K562 (cell line): ENCODE measurements at regions not wholly inside any gene's neighbourhood (a gene's known extent, or its start where the extent isn't known, plus 50 kb on each side); places are given as distances from the start of the nearest gene placed in this dataset.

Source experiments
- ATAC-seq: fragments of 200-7000 bp; cut with Tn5 transposase; 3 replicates; pipeline ENCODE4 v1.9.1; 2020; ENCODE audit warnings: moderate library complexity
- BruUV-seq: library from RNA; stranded (reverse); fragments of 400-500 nt; replicated peaks from 2 replicates; lab custom pipeline; 2021; lab: Mats Ljungman, UMichigan
- CTCF ChIA-PET: fragments of 300-600 bp; formaldehyde crosslinking; extraction: SDS; loops from one replicate; lab custom pipeline; 2021; ENCODE audit warnings: low intra/inter-chr PET ratio; lab: Yijun Ruan, JAX
- POLR2A ChIA-PET: fragments of 300-600, 350-650 bp; sonication (Branson Sonifier 250); formaldehyde crosslinking; extraction: SDS; loops from one replicate; lab custom pipeline; 2021; ENCODE audit warnings: antibody characterized with exemption, inconsistent platforms; lab: Yijun Ruan, JAX
- DNase-seq, 4 experiments: peaks; one replicate each; pipeline versions ENCODE4 v3.0.0 to v3.0.0-alpha.2; 2011 to 2018; ENCODE audit warnings: low spot score in 3 of 4, mixed read lengths in 3 of 4; ENCODE audit errors: extremely low read depth in 1 of 4
- FAIRE-seq: peaks from 2 replicates; lab custom pipeline; 2011; peaks lifted over from hg19 to GRCh38; lab: Jason Lieb, UNC
- H2AFZ ChIP-seq: 2 replicates; pipeline ENCODE4 v1.6.0; 2011; ENCODE audit warnings: low read depth, low read length, control low read depth, inconsistent platforms
- H3K27ac ChIP-seq: fragments of 200-600 bp; 3 replicates; pipeline ENCODE4 v1.8.0; 2011; ENCODE audit warnings: low read depth, mild to moderate bottlenecking, control low read depth, inconsistent platforms, low read length, moderate library complexity, mixed read lengths; ENCODE audit errors: extremely low read depth
- H3K27me3 ChIP-seq, 2 experiments: fragments of 300-600 bp in 1 of 2; 2 replicates in 1 of 2; 3 replicates in 1 of 2; pipeline versions ENCODE4 v1.6.0 to v1.8.0; 2011; ENCODE audit warnings: inconsistent platforms in 2 of 2, low read length in 2 of 2, mild to moderate bottlenecking in 1 of 2, mixed read lengths in 1 of 2, moderate library complexity in 1 of 2; ENCODE audit not compliant: control insufficient read depth in 2 of 2, insufficient read depth in 2 of 2
- H3K36me3 ChIP-seq: fragments of 300-600 bp; 3 replicates; pipeline ENCODE4 v1.8.0; 2011; ENCODE audit warnings: mild to moderate bottlenecking, low read length, inconsistent platforms; ENCODE audit not compliant: control insufficient read depth, insufficient read depth
- H3K4me1 ChIP-seq, 2 experiments: fragments of 200-600 bp in 1 of 2; replicated peaks in 1 of 2; 2 replicates in 1 of 2; 3 replicates in 1 of 2; pipeline versions ENCODE4 v1.5.1 to v1.8.0; 2011; ENCODE audit warnings: inconsistent platforms in 2 of 2, low read length in 2 of 2, mild to moderate bottlenecking in 1 of 2, mixed read lengths in 1 of 2, moderate library complexity in 1 of 2; ENCODE audit not compliant: control insufficient read depth in 2 of 2, insufficient read depth in 2 of 2
- H3K4me2 ChIP-seq: 2 replicates; pipeline ENCODE4 v1.6.1; 2011; ENCODE audit warnings: low read length, control low read depth, inconsistent platforms, mixed read lengths; ENCODE audit not compliant: insufficient read depth
- H3K4me3 ChIP-seq: fragments of 200-600 bp; sonication (generic), shearing (Covaris generic); 2 replicates; pipeline ENCODE4 v1.5.1; 2016; ENCODE audit warnings: control low read depth, inconsistent platforms
- H3K79me2 ChIP-seq: fragments of 200-600 bp; 3 replicates; pipeline ENCODE4 v1.8.0; 2011; ENCODE audit warnings: low read length, inconsistent platforms; ENCODE audit not compliant: control insufficient read depth, insufficient read depth
- H3K9ac ChIP-seq, 2 experiments: 2 replicates each; pipeline versions ENCODE4 v1.6.0 to v1.6.1; 2011; ENCODE audit warnings: low read depth in 2 of 2, low read length in 2 of 2, control low read depth in 1 of 2, inconsistent platforms in 1 of 2, mild to moderate bottlenecking in 1 of 2, mixed read lengths in 1 of 2; ENCODE audit not compliant: insufficient read depth in 1 of 2
- H3K9me1 ChIP-seq: one replicate; pipeline ENCODE4 v1.6.0; 2011; ENCODE audit warnings: inconsistent platforms, mild to moderate bottlenecking, low read length, moderate library complexity; ENCODE audit not compliant: control insufficient read depth, insufficient read depth
- H3K9me3 ChIP-seq: replicated peaks from 2 replicates; pipeline ENCODE4 v1.5.1; 2011; ENCODE audit warnings: low read depth, low read length, inconsistent platforms; ENCODE audit not compliant: control insufficient read depth, insufficient read depth
- H4K20me1 ChIP-seq: replicated peaks from 2 replicates; pipeline ENCODE4 v1.6.1; 2011; ENCODE audit warnings: low read length, inconsistent platforms, mixed read lengths; ENCODE audit not compliant: control insufficient read depth, insufficient read depth
- CBX1 ChIP-seq: sonication (generic); IDR thresholded peaks from 2 replicates; pipeline ENCODE4 v1.6.1; 2016; ENCODE audit warnings: antibody characterized with exemption, low read depth, mild to moderate bottlenecking
- CHD2 ChIP-seq: IDR thresholded peaks from 2 replicates; pipeline ENCODE4 v1.6.1; 2011; ENCODE audit warnings: low read depth, low read length
- EHMT2 ChIP-seq: fragments of 450-650 bp; IDR thresholded peaks from 2 replicates; pipeline ENCODE4 v1.6.1; 2018; ENCODE audit warnings: antibody characterized with exemption
- HDAC6 ChIP-seq: IDR thresholded peaks from 2 replicates; pipeline ENCODE4 v1.6.1; 2012; ENCODE audit warnings: low read depth, mild to moderate bottlenecking, control low read depth, inconsistent platforms, low read length, moderate library complexity
- KAT8 ChIP-seq: fragments of 450-650 bp; IDR thresholded peaks from 2 replicates; pipeline ENCODE4 v1.6.1; 2016; ENCODE audit warnings: low read depth, mild to moderate bottlenecking
- NELFE ChIP-seq: IDR thresholded peaks from 2 replicates; pipeline ENCODE4 v1.6.1; 2011; ENCODE audit warnings: mild to moderate bottlenecking; ENCODE audit not compliant: insufficient read depth, insufficient read length
- PTRF ChIP-seq: fragments of 450-650 bp; IDR thresholded peaks from 2 replicates; pipeline ENCODE4 v1.6.1; 2016; ENCODE audit warnings: mild to moderate bottlenecking, missing genetic modification characterization, missing compliant biosample characterization
- ZNF3 ChIP-seq: fragments of 250-450 bp; sonication (Bioruptor Pico); IDR thresholded peaks from 2 replicates; pipeline ENCODE4 v1.5.0; 2021; ENCODE audit warnings: mild to moderate bottlenecking, moderate library complexity
- WGBS: fragments of 100-300 bp; shearing (Covaris generic); methylation state at CpG from one replicate; pipeline ENCODE4 v1.1.6; 2016; ENCODE audit warnings: low coverage, mixed read lengths; ENCODE audit not compliant: insufficient coverage; ENCODE audit errors: missing lambda C conversion rate; 5-methylcytosine and 5-hydroxymethylcytosine counted together
- in situ Hi-C: fragments of 300-500 bp; cut with MboI; formaldehyde crosslinking; loops from 4 replicates; pipeline ENCODE4 v1.15.0; 2018; ENCODE audit warnings: inconsistent platforms, mixed read lengths
- intact Hi-C: fragments of 100-400 bp; cut with micrococcal nuclease; formaldehyde crosslinking; loops from 2 replicates; pipeline ENCODE4 v1.14.2; 2022
- TF ChIP-seq, protein P1 (sequence below): sonication (generic); formaldehyde crosslinking; IDR thresholded peaks from 2 replicates; pipeline ENCODE4 v1.8.1; 2022; ENCODE audit warnings: missing genetic modification reagents

DNA sequence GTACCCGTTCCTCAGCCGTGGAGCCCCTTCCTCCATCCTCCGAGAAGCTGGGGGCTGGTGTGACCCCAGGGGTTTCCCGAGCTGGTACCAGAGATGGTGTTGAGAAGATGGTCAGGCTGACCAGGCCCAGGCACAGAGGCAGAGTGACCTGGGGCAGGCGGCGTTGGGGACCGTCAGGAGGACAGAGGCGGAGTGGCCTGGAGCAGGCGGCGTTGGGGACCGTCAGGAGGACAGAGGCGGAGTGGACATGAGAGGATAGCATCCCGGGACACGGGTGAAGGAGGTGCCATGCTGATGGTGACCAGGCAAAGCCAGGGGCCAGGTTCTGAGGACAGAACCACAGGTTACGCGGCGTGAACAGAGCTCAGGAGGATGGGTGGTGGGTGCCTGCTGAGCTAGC, 75.9 kb upstream of the TTC34 start:
- DNase-seq, result no peak
- H4K20me1 ChIP-seq, result no peaks in the 10 kb centered on the region; the same call in 1 of the 2 replicates
- no peak for FAIRE-seq
- peaks cover 7 to 57% of the 10 kb centered on the region in 2 experiments; a peak in 3 of 5 replicates for H3K27me3 ChIP-seq
- no peaks in the 10 kb centered on the region for H3K79me2 ChIP-seq
- H3K27ac ChIP-seq, result no peak overlapping the region
- intact Hi-C loops (no loop called here), in situ Hi-C loops (no loop called here)
- no peak for ATAC-seq
- H3K9me1 ChIP-seq, result no peaks in the 10 kb centered on the region
- no peaks in the 10 kb centered on the region for H3K36me3 ChIP-seq
- H3K4me3 ChIP-seq, result no peak overlapping the region
- H2AFZ ChIP-seq, result no peak overlapping the region
- WGBS, result under 1% methylated on average over 17 of the region's 17 CpGs
- POLR2A ChIA-PET, result interaction anchor here (0.6 to 0.9 kb wide), 2 partner anchors 63 to 484 kb away, joined by 3 read pairs; no protein-coding TSS in a partner anchor
- H3K4me1 ChIP-seq, result peaks cover 0 to 7% of the 10 kb centered on the region in 2 experiments; a peak in 2 of 5 replicates
- H3K9me3 ChIP-seq, result no peaks in the 10 kb centered on the region
- no peak overlapping the region; a peak in 1 of 4 replicates for H3K9ac ChIP-seq
- TF ChIP-seq, protein P1, sequence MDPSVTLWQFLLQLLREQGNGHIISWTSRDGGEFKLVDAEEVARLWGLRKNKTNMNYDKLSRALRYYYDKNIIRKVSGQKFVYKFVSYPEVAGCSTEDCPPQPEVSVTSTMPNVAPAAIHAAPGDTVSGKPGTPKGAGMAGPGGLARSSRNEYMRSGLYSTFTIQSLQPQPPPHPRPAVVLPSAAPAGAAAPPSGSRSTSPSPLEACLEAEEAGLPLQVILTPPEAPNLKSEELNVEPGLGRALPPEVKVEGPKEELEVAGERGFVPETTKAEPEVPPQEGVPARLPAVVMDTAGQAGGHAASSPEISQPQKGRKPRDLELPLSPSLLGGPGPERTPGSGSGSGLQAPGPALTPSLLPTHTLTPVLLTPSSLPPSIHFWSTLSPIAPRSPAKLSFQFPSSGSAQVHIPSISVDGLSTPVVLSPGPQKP (CRISPR knock-in tag), result no peak
- TF ChIP-seq EHMT2 (no peak), ZNF3 (CRISPR knock-in tag) (no peak), CBX1 (no peak)
- no peak overlapping the region for H3K4me2 ChIP-seq
- CTCF ChIA-PET, result no interaction called here
- no TSS peak for BruUV-seq

DNA sequence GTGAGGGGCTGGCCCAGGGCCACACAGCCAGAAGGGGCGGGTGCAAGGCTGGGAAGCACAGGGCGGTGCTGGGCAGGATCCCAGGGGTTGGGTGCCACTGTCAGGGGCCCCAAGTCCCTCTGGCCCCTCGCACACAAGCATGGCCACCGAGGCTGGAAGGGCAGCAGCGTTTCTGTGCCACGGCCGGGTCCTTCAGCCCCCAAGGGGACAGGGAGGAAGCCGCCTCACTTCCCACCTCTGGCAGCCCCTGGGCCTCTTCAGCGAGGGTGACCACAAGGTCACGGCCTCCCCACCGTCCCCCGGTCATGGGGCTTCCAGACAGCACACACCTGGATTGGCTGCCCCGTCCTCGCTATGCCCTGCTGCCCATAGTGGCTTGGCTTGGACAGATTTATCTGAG, 77.1 kb upstream of the TTC34 start:
- no peak for DNase-seq
- Histone ChIP-seq H3K9me1 (no peaks in the 10 kb centered on the region), H4K20me1 (no peaks in the 10 kb centered on the region; the same call in 1 of the 2 replicates), H3K9me3 (no peaks in the 10 kb centered on the region), H3K4me3 (no peak overlapping the region), H3K4me1 (peaks cover 0 to 11% of the 10 kb centered on the region in 2 experiments; a peak in 2 of 5 replicates), H3K27ac (no peak overlapping the region), H2AFZ (no peak overlapping the region), H3K79me2 (no peaks in the 10 kb centered on the region), H3K27me3 (peaks cover 7 to 61% of the 10 kb centered on the region in 2 experiments; a peak in 3 of 5 replicates), H3K4me2 (no peak overlapping the region), H3K36me3 (no peaks in the 10 kb centered on the region), H3K9ac (no peak overlapping the region)
- BruUV-seq, result no TSS peak
- ChIA-PET POLR2A (no interaction called here), CTCF (no interaction called here)
- TF ChIP-seq KAT8 (no peak), HDAC6 (no peak), CHD2 (no peak), NELFE (no peak), PTRF (tag) (no peak)
- intact Hi-C loops (no loop called here), in situ Hi-C loops (no loop called here)
- no peak for ATAC-seq
- no peak for FAIRE-seq
- WGBS, result 2% methylated on average over 14 of the region's 14 CpGs
